ENCODE measurements at regions not wholly inside any gene's neighbourhood (a gene's known extent, or its start where the extent isn't known, plus 50 kb on each side); places are given as distances from the start of the nearest gene placed in this dataset.
A peak's percentile ranks its signal among the peaks of the same experiment; 100 is the strongest.

DNA sequence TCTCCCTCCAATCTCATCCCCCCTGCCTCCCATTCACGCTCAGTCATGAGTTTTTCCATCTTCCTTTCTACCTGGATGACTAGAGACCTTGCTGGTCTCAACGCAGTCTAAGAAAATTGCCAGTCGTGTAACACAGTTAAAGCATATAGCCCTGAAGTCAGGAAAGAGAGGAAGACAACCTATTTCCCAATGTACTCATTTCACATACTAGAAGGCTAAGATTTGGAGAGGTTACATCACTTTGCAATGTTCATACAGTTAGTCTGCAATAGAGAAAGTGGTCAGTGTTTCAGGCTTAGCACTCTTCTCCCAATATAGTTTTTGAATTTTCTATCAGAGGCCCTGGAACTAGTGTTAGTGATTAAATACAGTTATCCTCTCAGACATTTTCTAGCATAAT is 278.6 kb downstream of the EDEM1 start:
- TF ChIP-seq, protein P1, sequence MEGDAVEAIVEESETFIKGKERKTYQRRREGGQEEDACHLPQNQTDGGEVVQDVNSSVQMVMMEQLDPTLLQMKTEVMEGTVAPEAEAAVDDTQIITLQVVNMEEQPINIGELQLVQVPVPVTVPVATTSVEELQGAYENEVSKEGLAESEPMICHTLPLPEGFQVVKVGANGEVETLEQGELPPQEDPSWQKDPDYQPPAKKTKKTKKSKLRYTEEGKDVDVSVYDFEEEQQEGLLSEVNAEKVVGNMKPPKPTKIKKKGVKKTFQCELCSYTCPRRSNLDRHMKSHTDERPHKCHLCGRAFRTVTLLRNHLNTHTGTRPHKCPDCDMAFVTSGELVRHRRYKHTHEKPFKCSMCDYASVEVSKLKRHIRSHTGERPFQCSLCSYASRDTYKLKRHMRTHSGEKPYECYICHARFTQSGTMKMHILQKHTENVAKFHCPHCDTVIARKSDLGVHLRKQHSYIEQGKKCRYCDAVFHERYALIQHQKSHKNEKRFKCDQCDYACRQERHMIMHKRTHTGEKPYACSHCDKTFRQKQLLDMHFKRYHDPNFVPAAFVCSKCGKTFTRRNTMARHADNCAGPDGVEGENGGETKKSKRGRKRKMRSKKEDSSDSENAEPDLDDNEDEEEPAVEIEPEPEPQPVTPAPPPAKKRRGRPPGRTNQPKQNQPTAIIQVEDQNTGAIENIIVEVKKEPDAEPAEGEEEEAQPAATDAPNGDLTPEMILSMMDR (IDR thresholded peaks at IDR 0.05), result no peak
- ChIA-PET CTCF (no interaction called here), POLR2A (no interaction called here)
- no peaks in the 10 kb centered on the region for H3K9me3 Mint-ChIP-seq
- peaks cover 5% of the 10 kb centered on the region for H3K27me3 Mint-ChIP-seq
- DNase-seq (no peak), ATAC-seq (no peak)
- H3K36me3 Mint-ChIP-seq (ENCODE audit: low read depth), result no peaks in the 10 kb centered on the region
- intact Hi-C loops (cut with micrococcal nuclease), result no loop called here
- no peaks in the 10 kb centered on the region for H3K4me1 Mint-ChIP-seq (ENCODE audit: low read depth)
- H3K4me3 Mint-ChIP-seq, result no peak overlapping the region
- no peak overlapping the region for H3K27ac Mint-ChIP-seq

DNA sequence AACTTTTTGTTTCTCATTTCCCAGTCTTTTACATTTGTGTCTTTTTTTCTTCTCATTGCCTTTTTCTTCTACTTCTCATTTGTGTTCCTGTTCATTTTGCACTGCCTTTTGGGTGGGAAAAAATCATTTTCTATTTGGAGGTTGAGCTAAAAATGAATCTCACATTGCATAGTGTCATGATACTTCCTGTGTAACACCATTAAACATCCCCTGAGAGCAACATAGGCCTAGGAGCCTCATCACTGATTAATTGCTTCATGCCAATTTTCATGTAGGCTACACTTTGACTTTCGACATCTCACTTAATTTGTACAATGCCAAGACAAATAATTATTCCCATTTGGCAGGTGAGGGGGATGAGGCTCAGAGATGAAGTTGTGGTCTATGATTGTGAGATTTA is 279.2 kb downstream of the EDEM1 start:
- DNase-seq (no peak), ATAC-seq (no peak)
- no peak overlapping the region for H3K4me3 Mint-ChIP-seq
- H3K4me1 Mint-ChIP-seq (ENCODE audit: low read depth), result no peaks in the 10 kb centered on the region
- H3K9me3 Mint-ChIP-seq, result no peaks in the 10 kb centered on the region
- TF ChIP-seq, protein P1 (IDR thresholded peaks at IDR 0.05), result no peak
- H3K27ac Mint-ChIP-seq, result no peak overlapping the region
- POLR2A ChIA-PET, result no interaction called here
- CTCF ChIA-PET, result no interaction called here
- H3K36me3 Mint-ChIP-seq (ENCODE audit: low read depth), result no peaks in the 10 kb centered on the region
- intact Hi-C loops (cut with micrococcal nuclease), result no loop called here
- H3K27me3 Mint-ChIP-seq, result peaks cover 5% of the 10 kb centered on the region

DNA sequence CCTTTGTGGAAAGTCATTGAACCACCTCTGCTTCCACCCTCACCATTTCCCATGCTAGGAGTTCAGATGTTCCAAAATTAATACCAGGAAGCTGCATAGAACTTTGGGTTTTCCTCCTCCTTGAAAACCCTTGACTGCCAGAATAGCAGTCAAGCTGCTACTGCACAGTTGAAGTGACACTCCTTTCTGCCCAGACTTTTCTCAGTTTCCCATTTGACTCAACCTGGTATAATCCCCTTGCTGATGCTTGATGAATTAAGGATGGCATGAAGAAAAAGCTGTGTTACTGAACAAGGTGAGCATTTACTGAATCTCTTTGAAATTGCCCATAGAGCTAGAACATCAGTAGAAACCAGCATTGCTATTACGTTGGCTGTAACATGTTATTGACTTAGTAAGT is 286.0 kb downstream of the EDEM1 start:
- Mint-ChIP-seq H3K4me3 (no peak overlapping the region), H3K36me3 (ENCODE audit: low read depth) (no peaks in the 10 kb centered on the region), H3K27ac (no peak overlapping the region), H3K4me1 (ENCODE audit: low read depth) (no peaks in the 10 kb centered on the region), H3K9me3 (no peaks in the 10 kb centered on the region), H3K27me3 (no peaks in the 10 kb centered on the region)
- TF ChIP-seq, protein P1 (IDR thresholded peaks at IDR 0.05), result no peak
- no peak for DNase-seq
- POLR2A ChIA-PET, result no interaction called here
- ATAC-seq, result no peak
- intact Hi-C loops (cut with micrococcal nuclease), result no loop called here
- CTCF ChIA-PET, result no interaction called here

DNA sequence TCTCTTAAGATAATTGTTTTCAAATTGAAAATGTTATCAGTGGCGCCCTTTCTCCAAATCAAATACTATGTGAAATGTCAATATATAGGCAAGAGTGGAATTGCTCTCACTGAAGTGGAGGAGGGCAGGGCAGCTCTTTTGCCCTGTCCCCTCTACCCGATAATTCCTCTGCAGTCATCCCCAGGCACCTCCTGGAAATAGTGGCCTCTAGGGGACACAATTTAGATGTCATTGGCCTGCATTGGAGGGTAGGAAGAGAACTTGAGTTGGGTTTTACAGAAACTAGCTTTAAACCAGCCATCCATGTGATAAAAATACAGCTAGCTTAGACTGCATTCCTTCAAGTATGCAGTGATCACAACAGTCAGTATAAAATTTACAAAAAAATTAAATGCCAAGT is 288.9 kb downstream of the EDEM1 start:
- Mint-ChIP-seq H3K4me3 (no peak overlapping the region), H3K9me3 (no peaks in the 10 kb centered on the region), H3K4me1 (ENCODE audit: low read depth) (no peaks in the 10 kb centered on the region), H3K36me3 (ENCODE audit: low read depth) (no peaks in the 10 kb centered on the region), H3K27me3 (no peaks in the 10 kb centered on the region), H3K27ac (no peak overlapping the region)
- TF ChIP-seq, protein P1 (IDR thresholded peaks at IDR 0.05), result no peak
- ATAC-seq (no peak), DNase-seq (no peak)
- intact Hi-C loops (cut with micrococcal nuclease), result no loop called here
- ChIA-PET CTCF (no interaction called here), POLR2A (no interaction called here)

- TF ChIP-seq, protein P1 (IDR thresholded peaks at IDR 0.05), result no peak
- DNase-seq, result peak; percentile 26
- ChIA-PET POLR2A (no interaction called here), CTCF (no interaction called here)
- intact Hi-C loops (cut with micrococcal nuclease), result no loop called here
- H3K4me1 Mint-ChIP-seq (ENCODE audit: low read depth), result no peaks in the 10 kb centered on the region
- H3K36me3 Mint-ChIP-seq (ENCODE audit: low read depth), result no peaks in the 10 kb centered on the region
- H3K27me3 Mint-ChIP-seq, result no peaks in the 10 kb centered on the region
- ATAC-seq, result no peak
- H3K9me3 Mint-ChIP-seq, result no peaks in the 10 kb centered on the region
- no peak overlapping the region for H3K27ac Mint-ChIP-seq
- H3K4me3 Mint-ChIP-seq, result no peak overlapping the region
These were observed 291.8 kb downstream of the EDEM1 start for GRCh38 chr3:5479229-5479799.
